ENCODE measurements at regions not wholly inside any gene's neighbourhood (a gene's known extent, or its start where the extent isn't known, plus 50 kb on each side); places are given as distances from the start of the nearest gene placed in this dataset.
"Not testable (repeated sequence)": the region's sequence is repeated elsewhere in the genome, so short reads cannot be mapped to it uniquely, and the experiment has no call there.

- no peak for DNase-seq
These were observed 50.3 kb upstream of the OSBPL11 start for GRCh38 chr3:125645616-125646015.

DNA sequence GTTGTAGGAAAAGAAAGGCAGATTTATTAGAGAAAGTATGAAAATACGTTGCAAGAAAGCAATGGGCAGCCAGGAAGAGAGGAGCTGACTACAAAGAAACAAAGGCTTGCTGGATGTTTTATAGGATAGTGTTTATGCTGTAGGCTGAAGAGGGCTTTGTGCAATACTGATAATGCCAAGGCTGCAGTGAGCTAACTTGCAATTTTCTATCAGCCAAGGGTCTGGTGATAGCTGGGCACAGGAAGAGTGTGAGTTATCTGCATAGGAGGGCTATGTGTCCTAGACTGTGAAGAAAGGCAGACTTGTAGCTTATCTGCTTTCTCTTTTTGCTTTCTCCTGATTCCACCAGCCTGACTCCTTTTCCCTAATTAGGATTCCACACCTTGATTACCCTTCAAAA, 51.3 kb upstream of the OSBPL11 start:
- no peak for DNase-seq

DNA sequence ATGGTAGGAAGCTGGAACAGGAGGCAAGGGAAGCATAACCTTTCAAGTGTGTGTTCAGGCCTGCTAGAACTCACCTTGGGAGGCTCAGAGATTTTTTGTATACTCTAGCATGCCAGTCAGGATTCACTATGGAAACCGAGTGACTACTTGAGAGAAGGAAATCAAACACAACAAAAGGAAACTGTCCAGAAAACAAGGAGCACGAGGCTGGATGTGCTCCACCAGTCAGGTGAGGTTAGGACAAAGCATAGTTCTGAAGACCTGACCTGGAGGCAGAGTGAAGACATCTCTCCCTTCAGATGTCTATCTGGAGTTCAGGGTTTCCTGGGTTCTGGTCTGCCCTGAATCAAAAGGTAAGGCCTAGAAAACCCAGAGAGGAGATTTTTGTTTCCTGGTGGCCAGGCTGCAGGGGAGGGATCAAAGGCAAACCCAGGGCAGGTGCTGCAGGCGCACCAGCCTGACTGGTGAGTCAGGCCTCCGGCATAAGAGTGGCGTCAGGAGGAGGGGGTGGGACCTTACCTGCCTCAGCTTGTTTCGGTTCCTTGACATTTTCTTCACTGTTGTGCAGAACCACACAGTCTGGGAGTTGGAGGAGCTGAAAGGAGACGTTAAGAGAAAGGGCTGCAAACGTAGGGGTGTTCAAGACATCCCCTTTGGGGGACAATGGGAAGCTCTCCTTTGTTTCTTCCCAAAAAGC, 52.2 kb upstream of the OSBPL11 start:
- DNase-seq = no peak

DNA sequence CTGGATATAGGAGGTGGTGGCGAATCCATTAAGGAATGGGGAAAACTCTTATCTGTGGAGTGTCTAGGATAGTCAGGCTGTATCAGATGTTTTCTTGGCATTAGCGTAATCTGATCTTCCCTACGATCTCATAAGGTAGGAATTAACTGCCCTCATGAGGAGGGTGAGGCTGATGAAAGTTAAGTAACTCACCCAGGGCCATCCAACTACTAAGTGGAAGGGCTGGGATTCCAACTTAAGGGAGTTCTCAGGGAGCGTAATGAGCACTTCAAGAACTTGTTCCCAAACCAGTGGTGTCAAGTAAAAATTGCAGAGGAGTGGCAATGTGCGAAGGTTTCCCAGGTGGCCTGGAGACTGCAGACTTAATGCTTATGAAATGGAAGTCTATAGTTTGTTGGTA, 55.9 kb upstream of the OSBPL11 start:
- no peak for DNase-seq

- no peak for DNase-seq
These were observed 57.1 kb upstream of the OSBPL11 start for GRCh38 chr3:125652349-125652748.

GRCh38 chr3:125654526-125654925, 59.2 kb upstream of the OSBPL11 start:
- DNase-seq = no peak

GRCh38 chr3:125662675-125663074, 67.4 kb upstream of the OSBPL11 start:
- no peak for DNase-seq

GRCh38 chr3:125670352-125670751, 75.1 kb upstream of the OSBPL11 start:
- no peak for DNase-seq

DNA sequence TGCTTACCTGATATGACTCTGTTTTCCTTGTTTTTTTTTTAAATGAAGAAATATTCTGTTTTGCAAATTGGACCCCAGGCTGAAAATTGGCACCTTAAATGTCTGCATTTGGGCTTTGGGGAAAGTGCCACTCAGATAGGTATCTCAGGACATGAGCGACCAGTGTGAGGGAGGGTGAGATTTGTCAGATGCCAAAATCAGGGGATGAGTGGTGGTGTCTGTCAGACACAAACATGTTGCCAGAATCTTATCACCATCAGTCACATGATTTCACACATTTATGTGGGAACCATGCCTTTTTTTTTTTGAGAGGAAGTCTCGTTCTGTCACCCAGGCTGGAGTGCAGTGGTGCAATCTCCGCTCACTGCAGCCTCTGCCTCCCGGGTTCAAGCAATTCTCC, 75.6 kb upstream of the OSBPL11 start:
- DNase-seq = no peak

- no peak for DNase-seq
These were observed 76.4 kb upstream of the OSBPL11 start for GRCh38 chr3:125671461-125672243.

DNA sequence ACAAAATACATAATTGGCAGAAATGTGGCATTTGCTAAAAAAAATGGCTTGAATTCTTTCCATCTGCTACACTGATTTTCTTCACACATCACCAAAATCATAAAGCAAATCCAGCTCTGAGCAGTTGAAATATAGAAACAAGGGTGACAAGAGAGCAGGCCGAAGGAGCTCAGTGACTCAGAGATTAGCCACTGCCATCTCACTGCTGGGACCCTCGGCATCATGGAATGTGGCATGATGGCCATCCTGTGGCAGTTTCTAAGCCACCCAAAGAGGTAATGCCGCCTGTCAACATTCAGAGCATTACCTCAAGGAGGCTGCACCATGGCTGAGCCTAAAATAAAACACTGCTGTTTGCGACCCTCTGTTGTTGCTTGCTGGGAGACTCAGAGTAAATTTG, 80.5 kb upstream of the OSBPL11 start:
- no peak for DNase-seq

GRCh38 chr3:125679258-125679657, 84.0 kb upstream of the OSBPL11 start:
- no peak for DNase-seq

DNA sequence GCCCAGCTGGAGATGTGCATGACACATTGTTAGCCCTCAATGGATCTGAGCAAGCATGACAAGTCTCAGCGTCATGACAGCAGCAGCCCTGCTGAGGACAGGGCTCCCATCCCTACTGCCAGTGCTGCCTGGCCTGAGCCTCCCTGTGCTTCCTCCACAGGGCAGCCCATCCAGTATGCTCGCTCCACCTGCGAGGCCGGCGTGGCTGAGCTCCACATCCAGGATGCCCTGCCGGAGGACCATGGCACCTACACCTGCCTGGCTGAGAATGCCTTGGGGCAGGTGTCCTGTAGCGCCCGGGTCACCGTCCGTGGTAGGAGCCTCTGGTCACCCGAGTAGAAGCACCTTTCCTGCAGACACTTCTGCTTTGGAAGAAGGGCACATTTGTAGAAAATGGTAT, 85.8 kb upstream of the OSBPL11 start:
- no peak for DNase-seq

- not testable (repeated sequence) for DNase-seq
These were observed 86.6 kb upstream of the OSBPL11 start for GRCh38 chr3:125681906-125682305.

DNA sequence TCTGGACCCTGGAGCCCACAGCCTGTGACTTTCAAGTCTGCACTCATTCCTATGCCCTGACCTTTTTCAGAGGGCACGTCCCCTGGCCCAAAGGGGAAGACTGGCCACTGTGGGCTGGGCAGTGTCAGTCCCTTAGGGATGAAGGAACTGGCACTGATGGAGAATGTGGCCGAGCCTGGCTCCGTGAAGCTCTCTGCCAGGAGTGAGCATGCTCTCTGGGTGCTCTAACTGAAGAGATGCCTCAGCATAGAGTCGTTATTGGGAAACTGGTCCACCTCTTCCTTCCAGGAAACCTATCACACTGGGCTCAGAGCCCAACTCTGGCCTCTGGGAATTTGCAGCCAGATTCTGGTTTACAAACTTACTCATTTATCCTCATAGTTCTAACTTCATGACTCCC, 87.3 kb upstream of the OSBPL11 start:
- not testable (repeated sequence) for DNase-seq

- no peak for DNase-seq
These were observed 88.0 kb upstream of the OSBPL11 start for GRCh38 chr3:125683067-125683829.

- DNase-seq = no peak
These were observed 88.9 kb upstream of the OSBPL11 start for GRCh38 chr3:125684199-125684598.

- not testable (repeated sequence) for DNase-seq
These were observed 90.4 kb upstream of the OSBPL11 start for GRCh38 chr3:125685741-125686140.

DNA sequence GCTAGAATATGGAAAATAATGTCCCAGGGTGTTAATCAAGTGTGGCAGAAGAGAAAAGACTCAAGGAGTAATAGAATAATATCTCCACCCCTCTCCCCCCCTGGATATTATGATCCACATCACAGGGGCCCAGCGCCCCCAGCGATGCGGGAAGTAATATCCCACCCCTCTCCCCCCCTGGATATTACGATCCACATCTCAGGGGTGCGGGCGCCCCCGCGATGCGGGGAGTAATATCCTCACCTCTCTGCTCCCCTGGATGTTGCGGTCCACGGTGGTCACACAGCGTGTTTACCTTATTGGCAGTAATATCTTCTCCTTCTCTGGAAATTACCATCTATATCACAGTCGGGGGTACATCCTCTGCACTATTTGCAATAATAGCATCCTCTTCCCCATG, 97.1 kb upstream of the OSBPL11 start:
- no peak for DNase-seq

- DNase-seq = no peak
These were observed 98.6 kb upstream of the OSBPL11 start for GRCh38 chr3:125693887-125694286.

GRCh38 chr3:125694761-125695294, 99.5 kb upstream of the OSBPL11 start:
- DNase-seq = no peak

GRCh38 chr3:125695688-125696087, 100.4 kb upstream of the OSBPL11 start:
- no peak for DNase-seq

DNA sequence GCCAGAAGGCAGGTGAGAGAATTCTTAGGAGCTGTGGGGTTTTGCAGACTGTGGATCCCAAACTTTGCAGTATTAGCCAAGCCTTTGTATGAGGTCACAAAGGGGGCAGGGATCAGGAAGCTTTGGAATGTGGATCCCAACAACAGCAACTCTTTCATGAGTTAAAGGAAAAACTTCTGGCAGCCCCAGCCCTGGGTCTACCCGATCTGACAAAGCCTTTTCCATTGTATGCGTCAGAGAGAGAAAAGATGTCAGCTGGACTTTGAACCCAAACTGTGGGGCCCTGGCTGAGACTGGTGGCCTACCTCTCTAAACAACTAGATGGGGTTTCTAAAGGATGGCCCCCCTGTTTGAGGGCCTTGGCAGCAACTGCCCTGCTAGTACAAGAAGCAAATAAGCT, 101.8 kb upstream of the OSBPL11 start:
- DNase-seq = not testable (repeated sequence)

Data from bone marrow (tissue), 2 donors.